Mesothelial cell of epicardium (in vitro differentiated cells): ENCODE measurements at regions not wholly inside any gene's neighbourhood (a gene's known extent, or its start where the extent isn't known, plus 50 kb on each side); places are given as distances from the start of the nearest gene placed in this dataset.

Source experiments
- DNase-seq, 2 experiments: peaks; one replicate each; pipeline ENCODE4 v3.0.0; 2021; ENCODE audit warnings: low spot score in 2 of 2; ENCODE audit not compliant: unreplicated experiment in 2 of 2
- H3K27ac Mint-ChIP-seq: 2 replicates; pipeline ENCODE4 v1.8.0; 2021; ENCODE audit warnings: mixed read lengths
- H3K27me3 Mint-ChIP-seq: 2 replicates; pipeline ENCODE4 v1.8.0; 2021; ENCODE audit warnings: low read depth, mixed read lengths
- H3K36me3 Mint-ChIP-seq: 2 replicates; pipeline ENCODE4 v1.8.0; 2021; ENCODE audit warnings: mixed read lengths
- H3K4me1 Mint-ChIP-seq: 2 replicates; pipeline ENCODE4 v1.8.0; 2021; ENCODE audit warnings: mixed read lengths
- H3K4me3 Mint-ChIP-seq: 2 replicates; pipeline ENCODE4 v1.8.0; 2021; ENCODE audit warnings: mild to moderate bottlenecking, moderate library complexity, mixed read lengths
- H3K9me3 Mint-ChIP-seq: 2 replicates; pipeline ENCODE4 v1.8.0; 2021; ENCODE audit warnings: mixed read lengths
- CTCF ChIP-seq: fragments of 200-600 bp; sonication (generic); IDR thresholded peaks from one replicate; pipeline ENCODE4 v1.5.0; 2021; ENCODE audit warnings: antibody characterized with exemption; ENCODE audit not compliant: unreplicated experiment

- TF ChIP-seq CTCF: no peak
- no peaks in the 10 kb centered on the region for H3K27me3 Mint-ChIP-seq
- peaks cover under 1% of the 10 kb centered on the region for H3K36me3 Mint-ChIP-seq
- no peak for DNase-seq
- H3K27ac Mint-ChIP-seq: no peak overlapping the region
- H3K9me3 Mint-ChIP-seq: no peaks in the 10 kb centered on the region
- H3K4me3 Mint-ChIP-seq: no peak overlapping the region
- H3K4me1 Mint-ChIP-seq: peaks cover 41% of the 10 kb centered on the region
These were observed 2136.2 kb upstream of the TENM3 start for GRCh38 chr4:180106997-180107396.

- no peak for TF ChIP-seq CTCF
- H3K27me3 Mint-ChIP-seq: no peaks in the 10 kb centered on the region
- peak overlapping the region; percentile 60 for H3K27ac Mint-ChIP-seq
- peaks cover 41% of the 10 kb centered on the region for H3K4me1 Mint-ChIP-seq
- no peak for DNase-seq
- H3K4me3 Mint-ChIP-seq: no peak overlapping the region
- no peaks in the 10 kb centered on the region for H3K9me3 Mint-ChIP-seq
- H3K36me3 Mint-ChIP-seq: no peaks in the 10 kb centered on the region
These were observed 2126.4 kb upstream of the TENM3 start for GRCh38 chr4:180116840-180117239.

GRCh38 chr4:180120068-180120467, 2123.1 kb upstream of the TENM3 start:
- Mint-ChIP-seq H3K27ac (peak overlapping the region; percentile 45), H3K9me3 (no peaks in the 10 kb centered on the region), H3K4me3 (no peak overlapping the region), H3K27me3 (no peaks in the 10 kb centered on the region), H3K36me3 (no peaks in the 10 kb centered on the region), H3K4me1 (peaks cover 61% of the 10 kb centered on the region)
- no peak for DNase-seq
- TF ChIP-seq CTCF: no peak

- H3K9me3 Mint-ChIP-seq: no peaks in the 10 kb centered on the region
- TF ChIP-seq CTCF: no peak
- H3K27ac Mint-ChIP-seq: peak overlapping the region; percentile 85
- no peaks in the 10 kb centered on the region for H3K36me3 Mint-ChIP-seq
- H3K4me1 Mint-ChIP-seq: peaks cover 47% of the 10 kb centered on the region
- peak overlapping the region; percentile 59 for H3K4me3 Mint-ChIP-seq
- no peaks in the 10 kb centered on the region for H3K27me3 Mint-ChIP-seq
- DNase-seq: peak in 1 of 2 experiments; percentile 42
These were observed 2108.9 kb upstream of the TENM3 start for GRCh38 chr4:180134091-180134866.

- peaks cover 2% of the 10 kb centered on the region for H3K36me3 Mint-ChIP-seq
- no peak overlapping the region for H3K4me3 Mint-ChIP-seq
- H3K9me3 Mint-ChIP-seq: peaks cover 9% of the 10 kb centered on the region
These were observed 2101.5 kb upstream of the TENM3 start for GRCh38 chr4:180141734-180142133.

More at GRCh38 chr4:180141734-180142133, 2101.5 kb upstream of the TENM3 start:
- Mint-ChIP-seq H3K27me3 (no peaks in the 10 kb centered on the region), H3K4me1 (peaks cover 31% of the 10 kb centered on the region), H3K27ac (no peak overlapping the region)
- TF ChIP-seq CTCF: no peak
- no peak for DNase-seq
